Neural crest cell (in vitro differentiated cells): ENCODE measurements at regions not wholly inside any gene's neighbourhood (a gene's known extent, or its start where the extent isn't known, plus 50 kb on each side); places are given as distances from the start of the nearest gene placed in this dataset.

Source experiments
- DNase-seq: peaks from one replicate; pipeline ENCODE4 v3.0.0; 2021; ENCODE audit warnings: low read depth, mixed read lengths, low spot score
- H3K27ac Mint-ChIP-seq: one replicate; pipeline ENCODE4 v1.8.0; 2021; ENCODE audit warnings: mild to moderate bottlenecking, mixed read lengths; ENCODE audit not compliant: unreplicated experiment
- H3K27me3 Mint-ChIP-seq: 2 replicates; pipeline ENCODE4 v1.8.0; 2021; ENCODE audit warnings: low read depth, mild to moderate bottlenecking, mixed read lengths
- H3K36me3 Mint-ChIP-seq: 2 replicates; pipeline ENCODE4 v1.8.0; 2021; ENCODE audit warnings: low read depth, mild to moderate bottlenecking, mixed read lengths
- H3K4me1 Mint-ChIP-seq: 2 replicates; pipeline ENCODE4 v1.8.0; 2021; ENCODE audit warnings: mixed read lengths
- H3K4me3 Mint-ChIP-seq: one replicate; pipeline ENCODE4 v1.8.0; 2021; ENCODE audit warnings: mild to moderate bottlenecking, mixed read lengths
- H3K9me3 Mint-ChIP-seq: 2 replicates; pipeline ENCODE4 v1.8.0; 2021; ENCODE audit warnings: mixed read lengths
- TF ChIP-seq, protein P1 (sequence below): fragments of 200-600 bp; sonication (generic); conservative IDR thresholded peaks from 2 replicates; pipeline ENCODE4 v1.5.0; 2021; ENCODE audit warnings: antibody characterized with exemption, mild to moderate bottlenecking

DNA sequence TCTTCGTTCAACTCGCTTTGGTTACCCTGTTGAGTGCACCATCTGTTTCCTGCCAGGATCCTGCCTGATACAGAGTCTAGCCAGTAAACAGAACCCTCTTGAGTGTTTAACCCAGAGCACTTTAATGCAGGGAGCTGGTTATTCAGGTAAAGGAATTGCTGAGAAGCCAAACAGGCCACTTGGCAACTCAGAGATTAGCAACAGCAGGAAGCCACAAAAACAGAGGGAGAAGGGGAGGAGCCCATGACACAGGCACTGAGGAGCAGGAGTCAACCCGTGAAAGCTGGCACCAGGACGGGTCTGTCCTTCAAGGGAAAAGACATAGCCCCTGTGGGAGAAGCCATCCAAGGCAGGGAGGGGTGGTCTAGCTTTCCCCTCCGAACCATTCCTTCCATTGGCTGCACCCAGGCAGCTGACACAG, 641.4 kb downstream of the ZNF674 start:
- TF ChIP-seq, protein P1, sequence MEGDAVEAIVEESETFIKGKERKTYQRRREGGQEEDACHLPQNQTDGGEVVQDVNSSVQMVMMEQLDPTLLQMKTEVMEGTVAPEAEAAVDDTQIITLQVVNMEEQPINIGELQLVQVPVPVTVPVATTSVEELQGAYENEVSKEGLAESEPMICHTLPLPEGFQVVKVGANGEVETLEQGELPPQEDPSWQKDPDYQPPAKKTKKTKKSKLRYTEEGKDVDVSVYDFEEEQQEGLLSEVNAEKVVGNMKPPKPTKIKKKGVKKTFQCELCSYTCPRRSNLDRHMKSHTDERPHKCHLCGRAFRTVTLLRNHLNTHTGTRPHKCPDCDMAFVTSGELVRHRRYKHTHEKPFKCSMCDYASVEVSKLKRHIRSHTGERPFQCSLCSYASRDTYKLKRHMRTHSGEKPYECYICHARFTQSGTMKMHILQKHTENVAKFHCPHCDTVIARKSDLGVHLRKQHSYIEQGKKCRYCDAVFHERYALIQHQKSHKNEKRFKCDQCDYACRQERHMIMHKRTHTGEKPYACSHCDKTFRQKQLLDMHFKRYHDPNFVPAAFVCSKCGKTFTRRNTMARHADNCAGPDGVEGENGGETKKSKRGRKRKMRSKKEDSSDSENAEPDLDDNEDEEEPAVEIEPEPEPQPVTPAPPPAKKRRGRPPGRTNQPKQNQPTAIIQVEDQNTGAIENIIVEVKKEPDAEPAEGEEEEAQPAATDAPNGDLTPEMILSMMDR, result no peak
- H3K36me3 Mint-ChIP-seq, result no peaks in the 10 kb centered on the region
- H3K9me3 Mint-ChIP-seq, result no peaks in the 10 kb centered on the region
- H3K27ac Mint-ChIP-seq, result no peak overlapping the region
- DNase-seq, result no peak
- H3K27me3 Mint-ChIP-seq, result no peaks in the 10 kb centered on the region
- H3K4me1 Mint-ChIP-seq, result peaks cover 19% of the 10 kb centered on the region
- no peak overlapping the region for H3K4me3 Mint-ChIP-seq

DNA sequence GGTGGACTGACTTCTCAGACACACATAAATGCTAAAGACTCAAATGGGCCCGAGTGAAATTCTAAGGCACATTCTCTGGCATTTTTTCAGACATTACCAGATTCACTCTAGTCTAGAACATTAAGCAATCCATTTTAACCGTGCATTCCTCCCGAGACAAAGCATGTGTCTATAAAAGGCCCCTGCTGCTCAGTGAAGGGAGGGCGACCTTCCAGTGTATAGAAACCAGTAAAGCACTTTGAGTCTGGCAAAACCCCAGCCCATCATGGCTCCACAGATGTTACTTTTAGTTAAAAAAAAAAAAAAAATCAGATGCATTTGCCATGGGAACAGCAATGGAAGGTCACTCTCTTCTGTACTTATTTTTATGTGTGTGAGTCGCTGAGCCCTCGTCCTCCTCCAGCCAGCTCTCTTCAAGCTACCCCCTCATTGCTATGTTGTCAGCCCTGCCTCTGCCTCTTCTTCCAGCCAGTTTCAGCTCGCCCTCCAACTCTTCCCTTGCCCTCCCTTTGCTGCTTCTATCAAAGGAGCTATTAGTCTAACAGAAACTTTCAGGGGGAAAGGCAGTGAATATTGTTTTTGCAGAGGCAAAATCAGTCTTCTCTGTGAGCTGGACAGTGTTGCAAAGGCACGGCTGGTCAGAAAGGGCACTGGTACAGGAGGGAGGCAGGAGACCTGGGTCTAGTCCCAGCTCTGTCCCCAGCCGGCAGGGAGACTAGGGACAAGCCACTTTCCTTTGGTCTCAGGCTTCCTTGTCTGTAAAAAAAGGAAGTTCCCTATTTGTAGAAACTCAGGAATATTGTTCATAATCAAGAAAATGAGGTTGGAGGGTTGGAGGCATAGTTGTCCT, 644.2 kb downstream of the ZNF674 start:
- TF ChIP-seq, protein P1, result no peak
- H3K4me3 Mint-ChIP-seq, result no peak overlapping the region
- no peak for DNase-seq
- H3K4me1 Mint-ChIP-seq, result peaks cover 16% of the 10 kb centered on the region
- H3K9me3 Mint-ChIP-seq, result no peaks in the 10 kb centered on the region
- H3K27me3 Mint-ChIP-seq, result no peaks in the 10 kb centered on the region
- no peaks in the 10 kb centered on the region for H3K36me3 Mint-ChIP-seq
- peak overlapping the region; percentile 52 for H3K27ac Mint-ChIP-seq

DNA sequence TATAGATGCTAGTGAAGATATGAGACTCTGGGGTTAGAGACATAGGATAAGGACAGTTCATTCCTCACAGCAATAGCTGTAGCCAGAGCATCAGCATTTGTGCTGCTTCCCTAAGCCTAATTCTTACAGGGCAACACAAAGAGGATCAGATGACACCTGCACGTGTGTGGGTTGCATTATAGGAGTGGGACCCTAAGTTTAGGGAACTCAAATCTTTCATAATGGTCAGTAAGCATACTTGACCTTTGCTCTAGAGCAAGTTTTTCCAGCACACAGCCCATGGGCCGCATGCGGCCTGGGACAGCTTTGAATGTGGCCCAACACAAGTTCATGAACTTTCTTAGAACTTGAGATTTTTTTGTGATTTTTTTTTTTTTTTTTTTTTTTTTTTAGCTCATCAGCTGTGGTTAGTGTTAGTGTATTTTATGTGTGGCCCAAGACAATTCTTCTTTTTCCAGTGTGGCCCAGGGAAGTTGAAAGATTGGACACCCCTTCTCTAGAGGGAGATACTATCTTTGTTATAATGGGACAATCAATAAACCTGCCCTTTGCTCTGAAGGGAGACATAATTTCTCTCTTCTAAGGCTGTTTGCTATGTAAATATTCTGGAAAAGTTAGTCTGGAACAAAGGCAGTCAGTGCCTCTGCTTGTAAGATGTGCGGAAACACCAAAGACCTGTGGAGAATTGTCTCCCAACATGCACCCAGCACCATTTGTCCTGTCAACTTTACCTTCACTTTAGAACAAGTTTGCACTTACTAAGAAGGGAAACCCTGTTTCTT, 650.2 kb downstream of the ZNF674 start:
- no peaks in the 10 kb centered on the region for H3K4me1 Mint-ChIP-seq
- TF ChIP-seq, protein P1, result no peak

DNA sequence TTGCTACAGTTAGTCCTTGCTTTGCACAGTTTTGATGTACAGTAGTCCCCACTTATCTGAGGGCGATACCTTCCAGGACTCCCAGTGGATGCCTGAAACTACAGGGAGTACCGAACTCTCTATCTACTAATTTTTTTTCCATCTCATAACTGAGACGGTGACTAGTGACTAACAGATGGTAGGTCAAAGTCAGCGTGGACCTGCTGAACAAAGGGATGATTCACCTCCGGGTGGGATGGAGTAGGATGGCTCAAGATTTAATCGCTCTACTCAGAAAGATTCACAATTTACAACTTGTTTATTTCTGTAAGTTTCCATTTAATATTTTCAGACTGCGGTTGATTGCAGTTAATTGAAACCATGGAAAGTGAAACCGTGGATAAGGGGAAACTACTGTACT, 655.8 kb downstream of the ZNF674 start:
- no peak for DNase-seq
- Mint-ChIP-seq H3K36me3 (no peaks in the 10 kb centered on the region), H3K9me3 (peaks cover 7% of the 10 kb centered on the region), H3K27me3 (no peaks in the 10 kb centered on the region), H3K27ac (no peak overlapping the region), H3K4me1 (no peaks in the 10 kb centered on the region), H3K4me3 (no peak overlapping the region)
- TF ChIP-seq, protein P1, result no peak

More for the DNA sequence above, 650.2 kb downstream of the ZNF674 start:
- Mint-ChIP-seq H3K36me3 (no peaks in the 10 kb centered on the region), H3K9me3 (peaks cover 4% of the 10 kb centered on the region), H3K4me3 (no peak overlapping the region), H3K27me3 (no peaks in the 10 kb centered on the region), H3K27ac (no peak overlapping the region)
- no peak for DNase-seq

DNA sequence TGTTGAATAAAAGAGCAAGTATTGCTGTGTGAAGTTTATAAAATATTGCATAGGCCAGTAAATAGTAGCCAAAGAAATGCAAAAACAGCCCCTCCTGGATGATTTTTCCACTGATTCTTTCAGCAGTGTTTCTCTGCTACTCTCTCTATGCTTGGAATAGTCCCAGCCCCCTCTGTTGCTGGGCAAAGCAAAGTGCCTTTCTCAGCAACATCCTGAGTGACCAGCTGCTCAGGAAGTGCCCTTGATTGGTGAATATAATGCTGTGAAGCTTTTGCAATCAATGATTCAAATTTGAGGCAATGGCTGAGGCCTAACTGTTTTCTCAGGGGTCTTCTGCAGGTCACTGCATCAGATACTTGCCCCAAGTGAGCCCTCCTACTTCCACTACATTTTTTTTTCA, 656.7 kb downstream of the ZNF674 start:
- peaks cover 7% of the 10 kb centered on the region for H3K9me3 Mint-ChIP-seq
- TF ChIP-seq, protein P1, result no peak
- no peak overlapping the region for H3K27ac Mint-ChIP-seq
- H3K36me3 Mint-ChIP-seq, result no peaks in the 10 kb centered on the region
- H3K4me1 Mint-ChIP-seq, result no peaks in the 10 kb centered on the region
- no peak overlapping the region for H3K4me3 Mint-ChIP-seq
- no peaks in the 10 kb centered on the region for H3K27me3 Mint-ChIP-seq
- no peak for DNase-seq
